BLaER1 (cell line): ENCODE measurements at regions not wholly inside any gene's neighbourhood (a gene's known extent, or its start where the extent isn't known, plus 50 kb on each side); places are given as distances from the start of the nearest gene placed in this dataset.

Source experiments
- H3K27ac ChIP-seq: shearing (Covaris generic); formaldehyde crosslinking; 2 replicates; pipeline ENCODE4 v1.8.1; 2022
- H3K27me3 ChIP-seq: shearing (Covaris generic); formaldehyde crosslinking; 2 replicates; pipeline ENCODE4 v1.8.1; 2022
- H3K36me3 ChIP-seq: shearing (Covaris generic); formaldehyde crosslinking; 2 replicates; pipeline ENCODE4 v1.8.1; 2022
- H3K4me1 ChIP-seq: shearing (Covaris generic); formaldehyde crosslinking; 2 replicates; pipeline ENCODE4 v1.8.1; 2022
- H3K4me2 ChIP-seq: shearing (Covaris generic); formaldehyde crosslinking; 2 replicates; pipeline ENCODE4 v1.8.1; 2022
- H3K4me3 ChIP-seq: shearing (Covaris generic); formaldehyde crosslinking; 2 replicates; pipeline ENCODE4 v1.8.1; 2022
- H3K9ac ChIP-seq: shearing (Covaris generic); formaldehyde crosslinking; 2 replicates; pipeline ENCODE4 v1.8.1; 2022
- H3K9me3 ChIP-seq: shearing (Covaris generic); formaldehyde crosslinking; 2 replicates; pipeline ENCODE4 v1.8.1; 2022
- H4K20me1 ChIP-seq: shearing (Covaris generic); formaldehyde crosslinking; 2 replicates; pipeline ENCODE4 v1.8.1; 2022
- Cebpa-rat ChIP-seq: shearing (Covaris generic); IDR thresholded peaks from 2 replicates; pipeline ENCODE4 v1.8.1; 2022

GRCh38 chr15:81955382-81956062 is 90.3 kb downstream of the MEX3B start:
- H3K27ac ChIP-seq = no peak overlapping the region
- H3K9ac ChIP-seq = no peak overlapping the region

GRCh38 chr15:81954158-81954783 is 91.5 kb downstream of the MEX3B start:
- Histone ChIP-seq H3K36me3 (no peaks in the 10 kb centered on the region), H3K9me3 (no peaks in the 10 kb centered on the region), H3K27me3 (no peaks in the 10 kb centered on the region), H3K4me2 (no peak overlapping the region), H3K27ac (no peak overlapping the region), H3K4me1 (no peaks in the 10 kb centered on the region), H4K20me1 (no peaks in the 10 kb centered on the region), H3K9ac (no peak overlapping the region), H3K4me3 (no peak overlapping the region)
- TF ChIP-seq Cebpa-rat = no peak

More at GRCh38 chr15:81955382-81956062, 90.3 kb downstream of the MEX3B start:
- H3K4me1 ChIP-seq = no peaks in the 10 kb centered on the region
- no peaks in the 10 kb centered on the region for H4K20me1 ChIP-seq
- no peak overlapping the region for H3K4me3 ChIP-seq
- TF ChIP-seq Cebpa-rat = no peak
- H3K36me3 ChIP-seq = no peaks in the 10 kb centered on the region
- no peaks in the 10 kb centered on the region for H3K9me3 ChIP-seq
- no peaks in the 10 kb centered on the region for H3K27me3 ChIP-seq
- H3K4me2 ChIP-seq = no peak overlapping the region

GRCh38 chr15:81950841-81951414 is 94.9 kb downstream of the MEX3B start:
- Histone ChIP-seq H3K4me3 (no peak overlapping the region), H3K4me2 (no peak overlapping the region), H3K27ac (no peak overlapping the region), H4K20me1 (no peaks in the 10 kb centered on the region), H3K36me3 (no peaks in the 10 kb centered on the region), H3K9ac (no peak overlapping the region), H3K4me1 (no peaks in the 10 kb centered on the region), H3K9me3 (no peaks in the 10 kb centered on the region), H3K27me3 (no peaks in the 10 kb centered on the region)
- TF ChIP-seq Cebpa-rat = no peak

- no peaks in the 10 kb centered on the region for H3K27me3 ChIP-seq
- H3K9me3 ChIP-seq = no peaks in the 10 kb centered on the region
- no peaks in the 10 kb centered on the region for H4K20me1 ChIP-seq
- no peak overlapping the region for H3K4me3 ChIP-seq
- no peak overlapping the region for H3K4me2 ChIP-seq
- H3K36me3 ChIP-seq = no peaks in the 10 kb centered on the region
- no peak overlapping the region for H3K9ac ChIP-seq
- no peak for TF ChIP-seq Cebpa-rat
- H3K4me1 ChIP-seq = no peaks in the 10 kb centered on the region
- H3K27ac ChIP-seq = no peak overlapping the region
These were observed 97.1 kb downstream of the MEX3B start for GRCh38 chr15:81948751-81949150.

GRCh38 chr15:81948222-81948621 is 97.6 kb downstream of the MEX3B start:
- Histone ChIP-seq H3K4me1 (no peaks in the 10 kb centered on the region), H3K9ac (no peak overlapping the region), H3K36me3 (no peaks in the 10 kb centered on the region), H3K27ac (no peak overlapping the region), H3K9me3 (no peaks in the 10 kb centered on the region), H4K20me1 (no peaks in the 10 kb centered on the region), H3K4me3 (no peak overlapping the region), H3K27me3 (no peaks in the 10 kb centered on the region), H3K4me2 (no peak overlapping the region)
- TF ChIP-seq Cebpa-rat = no peak

- H3K9me3 ChIP-seq = no peaks in the 10 kb centered on the region
- H3K27ac ChIP-seq = no peak overlapping the region
- TF ChIP-seq Cebpa-rat = no peak
- no peak overlapping the region for H3K9ac ChIP-seq
- H3K27me3 ChIP-seq = no peaks in the 10 kb centered on the region
- no peaks in the 10 kb centered on the region for H3K4me1 ChIP-seq
- H4K20me1 ChIP-seq = no peaks in the 10 kb centered on the region
- no peak overlapping the region for H3K4me2 ChIP-seq
- H3K36me3 ChIP-seq = no peaks in the 10 kb centered on the region
- H3K4me3 ChIP-seq = no peak overlapping the region
These were observed 98.3 kb downstream of the MEX3B start for GRCh38 chr15:81947548-81947947.

- no peak for TF ChIP-seq Cebpa-rat
- H3K27ac ChIP-seq = no peak overlapping the region
These were observed 100.7 kb downstream of the MEX3B start for GRCh38 chr15:81945014-81945615.

GRCh38 chr15:81942655-81943195 is 103.1 kb downstream of the MEX3B start:
- Histone ChIP-seq H3K9me3 (no peaks in the 10 kb centered on the region), H3K27me3 (no peaks in the 10 kb centered on the region), H3K4me1 (peaks cover 4% of the 10 kb centered on the region; the same call in 1 of the 2 replicates), H3K27ac (no peak overlapping the region), H4K20me1 (no peaks in the 10 kb centered on the region), H3K9ac (no peak overlapping the region), H3K4me2 (no peak overlapping the region), H3K4me3 (no peak overlapping the region), H3K36me3 (no peaks in the 10 kb centered on the region)
- no peak for TF ChIP-seq Cebpa-rat

More at GRCh38 chr15:81945014-81945615, 100.7 kb downstream of the MEX3B start:
- Histone ChIP-seq H3K9me3 (no peaks in the 10 kb centered on the region), H3K27me3 (no peaks in the 10 kb centered on the region), H4K20me1 (no peaks in the 10 kb centered on the region), H3K4me3 (no peak overlapping the region), H3K36me3 (no peaks in the 10 kb centered on the region), H3K9ac (no peak overlapping the region), H3K4me2 (no peak overlapping the region), H3K4me1 (peaks cover 4% of the 10 kb centered on the region; the same call in 1 of the 2 replicates)

- Histone ChIP-seq H3K4me3 (no peak overlapping the region), H3K4me1 (peaks cover 4% of the 10 kb centered on the region; the same call in 1 of the 2 replicates), H4K20me1 (no peaks in the 10 kb centered on the region), H3K27ac (no peak overlapping the region), H3K27me3 (no peaks in the 10 kb centered on the region), H3K9ac (no peak overlapping the region), H3K4me2 (no peak overlapping the region), H3K9me3 (no peaks in the 10 kb centered on the region), H3K36me3 (no peaks in the 10 kb centered on the region)
- no peak for TF ChIP-seq Cebpa-rat
These were observed 103.7 kb downstream of the MEX3B start for GRCh38 chr15:81942157-81942556.

GRCh38 chr15:81941479-81941878 is 104.3 kb downstream of the MEX3B start:
- Histone ChIP-seq H3K4me2 (no peak overlapping the region), H3K9ac (no peak overlapping the region), H4K20me1 (no peaks in the 10 kb centered on the region)

More at GRCh38 chr15:81941479-81941878, 104.3 kb downstream of the MEX3B start:
- no peak overlapping the region for H3K4me3 ChIP-seq
- peaks cover 4% of the 10 kb centered on the region; the same call in 1 of the 2 replicates for H3K4me1 ChIP-seq
- no peak overlapping the region for H3K27ac ChIP-seq
- TF ChIP-seq Cebpa-rat = no peak
- H3K27me3 ChIP-seq = no peaks in the 10 kb centered on the region
- H3K9me3 ChIP-seq = no peaks in the 10 kb centered on the region
- no peaks in the 10 kb centered on the region for H3K36me3 ChIP-seq
